IPS-20b (cell line): ENCODE measurements at regions not wholly inside any gene's neighbourhood (a gene's known extent, or its start where the extent isn't known, plus 50 kb on each side); places are given as distances from the start of the nearest gene placed in this dataset.
"Not testable (repeated sequence)": the region's sequence is repeated elsewhere in the genome, so short reads cannot be mapped to it uniquely, and the experiment has no call there.

Experiments used
- H3K27ac ChIP-seq: one replicate; pipeline ENCODE4 v1.5.1; 2013; ENCODE audit warnings: low read length
- H3K27me3 ChIP-seq: 2 replicates; pipeline ENCODE4 v1.6.1; 2013; ENCODE audit warnings: mild to moderate bottlenecking, low read length, inconsistent platforms; ENCODE audit not compliant: insufficient read depth
- H3K36me3 ChIP-seq: 2 replicates; pipeline ENCODE4 v1.6.1; 2013; ENCODE audit warnings: low read depth, mild to moderate bottlenecking, inconsistent platforms, low read length, moderate library complexity; ENCODE audit not compliant: insufficient read depth
- H3K4me1 ChIP-seq: 2 replicates; pipeline ENCODE4 v1.6.1; 2013; ENCODE audit warnings: mild to moderate bottlenecking, control low read depth, inconsistent platforms, low read length, moderate library complexity; ENCODE audit not compliant: insufficient read depth
- H3K4me3 ChIP-seq: 2 replicates; pipeline ENCODE4 v1.5.1; 2013; ENCODE audit warnings: mild to moderate bottlenecking, low read length, inconsistent platforms
- H3K9ac ChIP-seq: 2 replicates; pipeline ENCODE4 v1.6.1; 2013; ENCODE audit warnings: low read depth, mild to moderate bottlenecking, inconsistent platforms, low read length, moderate library complexity
- H3K9me3 ChIP-seq: 2 replicates; pipeline ENCODE4 v1.6.1; 2013; ENCODE audit warnings: mild to moderate bottlenecking, low read depth, low read length, inconsistent platforms; ENCODE audit not compliant: insufficient read depth

DNA sequence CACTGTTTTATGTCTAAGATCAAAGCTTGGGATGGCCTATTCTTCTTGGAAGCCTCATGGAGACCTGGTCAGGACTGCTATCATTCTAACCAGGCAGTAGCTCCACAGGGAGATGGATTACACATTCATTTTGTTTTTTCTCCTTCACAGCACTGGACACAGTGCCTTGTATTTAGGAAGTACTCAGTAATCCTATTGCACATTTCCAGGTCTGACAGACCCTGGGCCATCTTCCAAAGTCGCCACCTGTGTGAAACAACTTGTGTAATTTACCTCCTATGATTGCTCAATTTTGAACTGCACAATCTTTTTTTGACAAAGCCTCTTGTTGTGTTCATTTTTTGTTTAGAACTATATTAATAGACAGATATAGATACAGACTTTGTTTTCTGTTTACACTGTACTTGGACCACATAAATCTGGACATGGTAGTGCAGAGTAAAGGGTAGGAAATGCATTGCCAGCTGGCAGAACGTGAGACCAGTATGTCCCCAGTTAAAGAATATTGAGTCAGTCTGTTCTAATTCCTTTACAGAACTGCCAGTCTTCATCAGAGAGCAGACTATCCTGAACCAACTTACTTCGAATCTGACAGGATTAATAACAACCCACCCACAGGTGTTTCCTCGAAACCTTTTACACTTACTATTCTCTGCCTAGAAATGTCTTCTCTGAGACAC, 277.8 kb upstream of the CYRIA start:
- Histone ChIP-seq H3K4me3 (no peak overlapping the region), H3K36me3 (no peaks in the 10 kb centered on the region), H3K27ac (no peak overlapping the region), H3K9me3 (no peaks in the 10 kb centered on the region), H3K4me1 (no peaks in the 10 kb centered on the region), H3K27me3 (no peaks in the 10 kb centered on the region), H3K9ac (no peak overlapping the region)

DNA sequence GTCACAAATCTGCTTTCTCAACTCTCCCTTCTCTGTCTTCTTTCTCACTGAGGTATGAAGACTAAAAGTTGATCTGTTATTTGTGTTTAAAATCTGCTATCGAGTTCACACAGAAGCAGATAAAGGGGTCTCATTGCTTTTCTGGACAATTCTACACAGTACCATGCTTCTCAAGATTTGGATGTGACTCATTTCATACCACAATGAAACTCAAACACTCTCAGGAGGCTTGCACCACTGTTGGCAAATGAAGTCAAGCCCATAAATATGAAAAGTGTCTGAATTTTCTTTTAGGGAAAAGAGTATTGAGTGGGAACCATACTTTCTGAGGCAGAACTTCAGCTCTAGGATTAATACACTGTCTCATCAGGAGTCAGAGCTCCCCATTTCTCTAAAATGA, 274.6 kb upstream of the CYRIA start:
- Histone ChIP-seq H3K4me3 (no peak overlapping the region), H3K9me3 (no peaks in the 10 kb centered on the region), H3K4me1 (no peaks in the 10 kb centered on the region), H3K27me3 (no peaks in the 10 kb centered on the region), H3K27ac (no peak overlapping the region), H3K9ac (no peak overlapping the region), H3K36me3 (no peaks in the 10 kb centered on the region)

DNA sequence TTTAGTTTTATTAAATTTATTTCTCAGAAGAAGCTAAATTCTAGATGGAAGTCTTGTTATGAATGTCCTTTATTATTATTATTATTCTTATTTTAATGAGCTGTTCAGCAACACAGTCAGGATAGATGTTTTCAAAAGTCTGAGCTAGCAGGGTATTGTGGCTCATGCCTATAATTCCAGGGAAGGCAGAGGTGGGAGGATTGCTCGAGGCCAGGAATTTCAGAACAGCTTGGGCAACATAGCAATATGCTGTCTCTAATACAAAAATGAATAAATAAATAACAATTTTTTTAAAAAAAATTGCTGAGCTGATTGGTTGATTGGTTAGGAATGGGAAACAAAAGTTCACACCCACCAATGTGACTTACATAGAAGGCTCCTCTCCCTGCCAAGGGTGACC, 274.1 kb upstream of the CYRIA start:
- H3K27me3 ChIP-seq, result no peaks in the 10 kb centered on the region
- H3K4me3 ChIP-seq, result no peak overlapping the region
- no peak overlapping the region for H3K27ac ChIP-seq
- H3K36me3 ChIP-seq, result no peaks in the 10 kb centered on the region
- H3K9me3 ChIP-seq, result no peaks in the 10 kb centered on the region
- H3K9ac ChIP-seq, result no peak overlapping the region
- H3K4me1 ChIP-seq, result no peaks in the 10 kb centered on the region

DNA sequence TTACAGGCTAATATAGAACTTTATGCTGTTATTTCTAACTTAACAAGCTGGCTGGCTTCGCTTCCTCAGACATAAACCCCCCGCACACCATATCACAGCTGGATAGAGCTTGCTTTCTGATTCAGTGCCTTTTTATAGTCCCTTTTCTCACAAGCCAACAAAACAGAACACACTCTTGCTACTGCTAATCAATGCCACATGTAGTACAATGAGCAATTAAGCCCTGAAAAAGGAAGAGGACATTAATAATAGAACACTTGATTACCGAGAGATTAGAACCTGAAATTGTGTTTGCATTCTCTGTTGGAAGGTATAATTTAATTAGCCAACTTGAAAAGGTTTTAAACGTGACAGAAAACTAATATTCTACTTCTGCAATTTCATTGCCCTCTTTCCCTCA, 267.7 kb upstream of the CYRIA start:
- H3K4me3 ChIP-seq, result no peak overlapping the region
- no peaks in the 10 kb centered on the region for H3K36me3 ChIP-seq
- H3K4me1 ChIP-seq, result no peaks in the 10 kb centered on the region
- H3K9ac ChIP-seq, result no peak overlapping the region
- H3K9me3 ChIP-seq, result no peaks in the 10 kb centered on the region
- no peaks in the 10 kb centered on the region for H3K27me3 ChIP-seq
- H3K27ac ChIP-seq, result no peak overlapping the region

DNA sequence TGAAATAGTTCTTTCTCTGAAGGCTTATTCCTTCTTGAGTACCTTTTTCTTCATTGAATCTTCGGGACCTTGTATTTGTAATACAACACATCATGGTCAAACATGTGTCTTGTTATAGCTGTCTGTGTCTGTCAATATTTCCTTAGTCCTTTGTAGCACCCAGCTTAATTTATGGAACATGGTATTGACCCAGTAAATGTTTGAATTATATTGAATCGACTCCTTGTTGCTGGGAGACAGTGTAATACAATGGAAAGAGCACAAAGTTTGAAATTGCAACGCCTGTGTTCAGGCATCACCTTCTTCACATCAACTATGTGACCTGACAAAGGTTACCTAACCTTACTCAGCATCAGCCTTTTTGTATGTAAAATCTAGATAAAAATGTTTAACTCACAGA, 267.2 kb upstream of the CYRIA start:
- Histone ChIP-seq H3K9me3 (no peaks in the 10 kb centered on the region), H3K27ac (no peak overlapping the region), H3K4me1 (no peaks in the 10 kb centered on the region), H3K9ac (no peak overlapping the region), H3K4me3 (no peak overlapping the region), H3K36me3 (no peaks in the 10 kb centered on the region), H3K27me3 (no peaks in the 10 kb centered on the region)

DNA sequence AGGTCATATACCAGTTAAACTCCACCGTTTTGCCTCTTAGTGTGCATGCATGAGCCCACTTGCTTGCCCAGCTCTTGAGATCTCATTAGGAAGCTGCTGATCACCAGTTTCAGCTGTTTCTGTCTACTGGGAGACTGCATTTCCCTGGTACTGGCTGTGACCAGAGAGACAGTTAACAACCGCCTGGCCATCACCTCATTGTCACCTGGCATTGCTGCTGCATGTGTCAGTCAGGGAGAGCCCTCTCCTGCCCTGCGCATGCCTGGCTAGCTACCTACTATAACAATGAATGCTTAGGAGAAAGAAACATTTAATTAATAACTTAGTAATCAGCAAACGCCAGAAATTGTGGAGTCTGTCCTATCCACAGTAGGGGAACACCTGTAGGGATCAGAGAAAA, 265.8 kb upstream of the CYRIA start:
- Histone ChIP-seq H3K27ac (no peak overlapping the region), H3K4me1 (no peaks in the 10 kb centered on the region), H3K27me3 (no peaks in the 10 kb centered on the region), H3K9me3 (no peaks in the 10 kb centered on the region), H3K9ac (no peak overlapping the region), H3K36me3 (no peaks in the 10 kb centered on the region), H3K4me3 (no peak overlapping the region)

DNA sequence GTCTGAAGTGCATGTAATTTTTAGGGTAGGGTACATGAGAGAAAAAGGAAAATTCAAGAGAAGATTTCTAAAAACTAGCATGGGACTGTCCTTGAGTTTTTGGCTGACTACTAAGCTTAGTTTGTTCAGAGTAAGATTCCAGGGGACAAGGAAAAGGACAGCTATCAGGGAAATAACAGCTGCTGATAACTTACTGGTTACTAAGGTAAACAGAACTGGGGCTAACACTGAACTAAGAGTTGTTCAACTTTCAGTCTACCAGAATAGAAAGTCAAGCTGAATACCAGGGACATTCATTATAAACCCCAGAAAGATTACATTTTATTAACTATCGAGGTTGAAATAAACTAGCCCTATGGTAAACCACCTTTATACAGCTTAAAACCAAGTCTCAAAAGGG, 261.8 kb upstream of the CYRIA start:
- Histone ChIP-seq H3K9ac (no peak overlapping the region), H3K27me3 (no peaks in the 10 kb centered on the region), H3K4me3 (no peak overlapping the region), H3K27ac (no peak overlapping the region), H3K9me3 (no peaks in the 10 kb centered on the region), H3K4me1 (no peaks in the 10 kb centered on the region), H3K36me3 (no peaks in the 10 kb centered on the region)

DNA sequence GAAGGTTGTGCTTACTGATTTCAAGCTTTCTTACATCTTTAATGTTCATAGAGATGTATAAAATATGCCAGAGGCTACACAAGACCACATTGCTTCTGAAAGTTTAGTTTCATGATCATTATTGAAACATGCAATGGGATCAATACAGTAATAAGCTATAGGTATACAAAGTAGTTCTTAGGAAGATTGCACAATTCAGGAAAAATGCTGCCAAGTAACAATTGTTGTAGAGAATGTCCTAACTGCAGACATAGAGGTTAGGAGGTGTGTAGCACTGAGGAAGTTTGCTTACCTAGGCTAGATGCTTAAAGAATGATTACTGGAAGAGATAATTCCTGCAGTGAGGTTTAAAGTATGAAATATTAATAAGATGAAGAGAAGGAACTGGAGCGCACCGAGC, 259.5 kb upstream of the CYRIA start:
- Histone ChIP-seq H3K9ac (no peak overlapping the region), H3K4me3 (no peak overlapping the region), H3K4me1 (no peaks in the 10 kb centered on the region), H3K27ac (no peak overlapping the region), H3K27me3 (no peaks in the 10 kb centered on the region), H3K36me3 (no peaks in the 10 kb centered on the region), H3K9me3 (no peaks in the 10 kb centered on the region)

DNA sequence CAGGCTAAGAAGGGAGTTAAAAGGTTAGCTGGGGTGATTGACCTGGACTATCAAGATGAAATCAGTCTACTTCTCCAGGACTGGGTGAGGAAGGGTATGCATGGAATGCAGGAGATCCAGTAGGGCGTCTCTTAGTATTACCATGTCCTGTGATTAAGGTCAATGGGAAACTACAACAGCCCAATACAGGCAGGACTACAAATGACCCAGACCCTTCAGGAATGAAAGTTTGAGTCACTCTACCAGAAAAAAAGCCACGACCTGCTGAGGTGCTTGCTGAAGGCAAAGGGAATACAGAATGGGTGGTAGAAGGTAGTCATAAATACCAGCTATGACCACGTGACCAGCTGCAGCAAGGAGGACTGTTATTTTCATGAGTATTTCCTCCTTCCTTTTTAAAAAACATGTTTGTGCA, 249.7 kb upstream of the CYRIA start:
- not testable (repeated sequence) for H3K9ac ChIP-seq, H3K4me3 ChIP-seq, H3K36me3 ChIP-seq, H3K9me3 ChIP-seq, H3K27ac ChIP-seq, H3K4me1 ChIP-seq, H3K27me3 ChIP-seq

DNA sequence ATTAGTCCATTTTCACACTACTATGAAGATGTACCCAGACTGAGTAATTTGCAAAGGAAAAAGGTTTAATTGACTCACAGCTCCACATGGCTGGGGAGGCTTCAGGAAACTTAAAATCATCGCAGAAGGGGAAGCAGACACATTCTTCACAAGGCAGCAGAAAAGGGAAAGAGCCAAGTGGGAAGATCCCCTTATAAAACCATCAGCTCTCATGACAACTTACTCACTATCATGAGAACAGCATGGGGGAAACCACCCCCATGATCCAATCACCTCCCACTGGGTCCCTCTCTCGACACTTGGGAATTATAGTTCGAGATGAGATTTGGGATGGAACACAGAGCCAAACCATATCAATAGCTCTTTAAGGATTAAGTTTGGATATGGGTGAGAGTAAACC, 246.1 kb upstream of the CYRIA start:
- H3K9ac ChIP-seq, result no peak overlapping the region
- H3K27ac ChIP-seq, result no peak overlapping the region
- H3K9me3 ChIP-seq, result no peaks in the 10 kb centered on the region
- no peaks in the 10 kb centered on the region for H3K36me3 ChIP-seq
- no peak overlapping the region for H3K4me3 ChIP-seq
- H3K27me3 ChIP-seq, result no peaks in the 10 kb centered on the region
- H3K4me1 ChIP-seq, result no peaks in the 10 kb centered on the region

DNA sequence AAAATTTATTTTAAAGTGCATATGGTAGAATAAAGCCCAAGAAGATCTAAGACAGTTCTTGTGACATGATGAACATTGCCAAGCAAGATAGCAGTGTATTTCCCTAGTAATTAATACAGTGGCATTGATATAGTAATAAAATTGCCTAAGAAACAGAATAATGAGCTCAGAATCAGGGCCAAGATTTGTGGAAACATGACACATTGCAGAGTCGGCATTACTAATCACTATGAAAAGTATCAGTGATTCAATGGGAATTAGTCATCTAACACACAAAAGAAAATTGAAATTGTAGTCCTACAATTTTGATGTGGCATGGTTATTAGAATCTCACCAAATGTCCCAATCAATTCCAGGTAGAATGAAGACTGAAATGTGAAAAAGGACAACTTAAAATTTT, 243.0 kb upstream of the CYRIA start:
- Histone ChIP-seq H3K4me1 (no peaks in the 10 kb centered on the region), H3K9me3 (no peaks in the 10 kb centered on the region), H3K36me3 (no peaks in the 10 kb centered on the region), H3K27ac (no peak overlapping the region), H3K27me3 (no peaks in the 10 kb centered on the region), H3K9ac (no peak overlapping the region), H3K4me3 (no peak overlapping the region)

DNA sequence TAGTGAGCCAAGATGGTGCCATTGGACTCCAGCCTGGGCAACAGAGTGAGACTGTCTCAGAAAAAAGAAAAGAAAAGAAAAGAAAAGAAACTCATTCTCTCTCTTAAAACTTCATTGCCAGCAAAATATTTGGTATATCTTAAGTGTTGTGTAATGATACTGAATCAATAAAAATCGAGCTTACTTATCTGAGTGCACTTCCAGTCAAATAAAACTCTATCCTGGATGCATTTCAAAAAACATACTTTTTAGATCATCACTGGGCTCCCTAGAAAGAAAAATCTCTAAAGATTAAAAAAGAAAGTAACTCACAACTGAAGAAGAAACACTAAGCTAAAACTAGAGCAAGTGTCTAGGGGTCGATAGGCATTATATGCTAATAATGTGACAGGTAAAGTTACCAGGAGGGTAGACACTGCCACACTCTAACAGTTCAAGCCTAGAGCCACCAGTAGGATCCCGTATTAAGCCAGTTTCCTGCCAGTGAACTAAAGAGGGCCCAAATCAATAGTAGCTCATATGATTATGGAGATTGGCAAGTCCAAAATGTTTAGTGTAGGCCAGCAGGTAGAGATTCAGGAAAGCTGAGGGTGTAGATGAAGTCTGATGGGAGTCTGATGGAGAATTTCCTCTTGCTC, 242.1 kb upstream of the CYRIA start:
- no peaks in the 10 kb centered on the region for H3K9me3 ChIP-seq

More for the DNA sequence above, 242.1 kb upstream of the CYRIA start:
- Histone ChIP-seq H3K9ac (no peak overlapping the region), H3K27ac (no peak overlapping the region), H3K27me3 (no peaks in the 10 kb centered on the region), H3K36me3 (no peaks in the 10 kb centered on the region), H3K4me1 (no peaks in the 10 kb centered on the region), H3K4me3 (no peak overlapping the region)
